Gastroesophageal sphincter (tissue), 3 donors: ENCODE measurements at regions not wholly inside any gene's neighbourhood (a gene's known extent, or its start where the extent isn't known, plus 50 kb on each side); places are given as distances from the start of the nearest gene placed in this dataset.

Experiments used
- POLR2A ChIP-seq, 2 donors: fragments of 450-650 bp; IDR thresholded peaks; one replicate each; pipeline ENCODE4 v1.6.1; 2017; ENCODE audit warnings: antibody characterized with exemption in 2 of 2, mild to moderate bottlenecking in 2 of 2, moderate library complexity in 1 of 2
- POLR2AphosphoS5 ChIP-seq: sonication (generic); formaldehyde crosslinking; IDR thresholded peaks from one replicate; pipeline ENCODE4 v1.6.1; 2017; ENCODE audit warnings: antibody characterized with exemption
- TF ChIP-seq, protein P1 (sequence below), 4 experiments: fragments of 200-600 bp in 2 of 4; fragments of 450-650 bp in 2 of 4; sonication (generic) in 1 of 4; IDR thresholded peaks; one replicate each; pipeline ENCODE4 v1.5.1; 2017 to 2019; ENCODE audit warnings: antibody characterized with exemption in 4 of 4, mild to moderate bottlenecking in 2 of 4, moderate library complexity in 2 of 4

DNA sequence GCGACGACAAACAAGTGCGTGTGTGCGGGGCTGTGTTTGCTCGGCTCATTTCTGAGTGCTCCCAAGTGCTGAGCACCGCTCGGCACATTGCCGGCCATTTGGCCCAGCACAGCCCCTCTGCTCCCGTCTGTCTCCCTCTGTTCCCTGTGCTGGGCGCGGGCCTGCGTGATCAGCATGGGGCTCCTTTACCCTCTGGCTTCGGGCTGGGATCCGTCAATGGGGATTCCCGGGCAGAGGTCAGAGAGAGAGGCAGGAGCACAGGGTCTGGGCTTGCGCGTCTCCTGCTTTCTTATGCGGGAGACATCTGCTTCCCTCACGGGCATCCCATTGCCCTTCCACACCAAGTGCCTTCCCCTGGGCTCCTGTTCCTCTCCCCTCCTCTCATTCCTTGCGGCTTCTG is 234.0 kb downstream of the ACKR3 start:
- TF ChIP-seq, protein P1, sequence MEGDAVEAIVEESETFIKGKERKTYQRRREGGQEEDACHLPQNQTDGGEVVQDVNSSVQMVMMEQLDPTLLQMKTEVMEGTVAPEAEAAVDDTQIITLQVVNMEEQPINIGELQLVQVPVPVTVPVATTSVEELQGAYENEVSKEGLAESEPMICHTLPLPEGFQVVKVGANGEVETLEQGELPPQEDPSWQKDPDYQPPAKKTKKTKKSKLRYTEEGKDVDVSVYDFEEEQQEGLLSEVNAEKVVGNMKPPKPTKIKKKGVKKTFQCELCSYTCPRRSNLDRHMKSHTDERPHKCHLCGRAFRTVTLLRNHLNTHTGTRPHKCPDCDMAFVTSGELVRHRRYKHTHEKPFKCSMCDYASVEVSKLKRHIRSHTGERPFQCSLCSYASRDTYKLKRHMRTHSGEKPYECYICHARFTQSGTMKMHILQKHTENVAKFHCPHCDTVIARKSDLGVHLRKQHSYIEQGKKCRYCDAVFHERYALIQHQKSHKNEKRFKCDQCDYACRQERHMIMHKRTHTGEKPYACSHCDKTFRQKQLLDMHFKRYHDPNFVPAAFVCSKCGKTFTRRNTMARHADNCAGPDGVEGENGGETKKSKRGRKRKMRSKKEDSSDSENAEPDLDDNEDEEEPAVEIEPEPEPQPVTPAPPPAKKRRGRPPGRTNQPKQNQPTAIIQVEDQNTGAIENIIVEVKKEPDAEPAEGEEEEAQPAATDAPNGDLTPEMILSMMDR (IDR thresholded peaks at IDR 0.05): no peak
- TF ChIP-seq POLR2A (IDR thresholded peaks at IDR 0.05) (no peak), POLR2AphosphoS5 (no peak)
